ENCODE measurements at regions not wholly inside any gene's neighbourhood (a gene's known extent, or its start where the extent isn't known, plus 50 kb on each side); places are given as distances from the start of the nearest gene placed in this dataset.
"Not testable (repeated sequence)": the region's sequence is repeated elsewhere in the genome, so short reads cannot be mapped to it uniquely, and the experiment has no call there.

DNA sequence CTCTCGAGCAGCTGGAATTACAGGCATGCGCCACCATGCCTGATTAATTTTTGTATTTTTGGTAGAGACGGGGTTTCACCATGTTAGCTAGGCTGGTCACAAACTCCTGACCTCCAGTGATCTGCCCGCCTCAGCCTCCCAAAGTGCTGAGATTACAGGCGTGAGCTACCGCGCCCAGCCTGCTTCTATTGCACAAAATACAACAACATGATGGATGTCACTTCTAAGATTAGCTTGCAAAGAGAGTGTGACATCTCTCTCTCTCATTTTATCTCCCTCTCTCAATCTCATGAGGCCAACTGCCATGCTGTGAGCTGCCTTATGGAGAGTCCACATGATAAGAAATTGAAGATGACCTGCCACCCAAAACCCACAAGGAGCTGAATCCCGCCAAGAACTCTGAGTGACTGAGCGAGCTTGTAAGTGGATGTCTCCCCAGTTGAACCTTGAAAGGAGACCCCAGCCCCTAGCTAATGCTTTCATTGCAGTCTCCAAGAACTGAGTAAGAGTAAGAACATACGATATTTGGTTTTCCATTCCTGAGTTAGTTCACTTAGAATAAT, 458.5 kb downstream of the RBFOX1 start:
- Histone ChIP-seq H3K4me3 (ENCODE audit: low read depth, low read length) (no peak overlapping the region), H3K4me1 (ENCODE audit: control insufficient read depth, insufficient read depth, low read length) (peaks cover 5% of the 10 kb centered on the region; the same call in 1 of the 2 replicates), H3K27me3 (ENCODE audit: control insufficient read depth, insufficient read depth, low read length) (no peaks in the 10 kb centered on the region), H3K9ac (ENCODE audit: low read depth, low read length) (no peak overlapping the region), H3K9me3 (ENCODE audit: control insufficient read depth, insufficient read depth, low read length) (no peaks in the 10 kb centered on the region), H3K27ac (ENCODE audit: low read depth, low read length) (no peak overlapping the region), H3K36me3 (ENCODE audit: control insufficient read depth, insufficient read depth, low read length) (no peaks in the 10 kb centered on the region)

DNA sequence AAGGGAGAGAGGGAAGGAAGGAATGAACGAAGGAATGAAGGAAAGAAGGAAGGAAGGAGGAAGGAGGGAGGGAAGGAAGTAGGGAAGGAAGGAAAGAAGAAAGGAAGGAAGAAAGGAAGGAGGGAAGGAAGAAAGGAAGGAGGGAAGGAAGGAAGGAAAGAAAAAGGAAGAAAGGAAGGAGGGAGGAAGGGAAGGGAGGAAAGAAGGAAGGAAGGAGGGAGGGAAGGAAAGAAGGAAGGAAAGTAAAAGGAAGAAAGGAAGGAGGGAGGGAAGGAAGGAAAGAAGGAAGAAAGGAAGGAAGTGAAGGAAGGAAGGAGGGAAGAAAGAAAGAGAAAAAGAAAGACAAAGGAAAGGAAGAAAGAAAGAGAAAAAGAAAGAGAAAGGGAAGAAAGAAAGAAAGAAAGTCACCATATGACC, 442.4 kb downstream of the RBFOX1 start:
- Histone ChIP-seq H3K9ac (ENCODE audit: low read depth, low read length) (no peak overlapping the region), H3K4me1 (ENCODE audit: control insufficient read depth, insufficient read depth, low read length) (peaks cover 10% of the 10 kb centered on the region), H3K27ac (ENCODE audit: low read depth, low read length) (no peak overlapping the region), H3K4me3 (ENCODE audit: low read depth, low read length) (no peak overlapping the region), H3K36me3 (ENCODE audit: control insufficient read depth, insufficient read depth, low read length) (no peaks in the 10 kb centered on the region), H3K27me3 (ENCODE audit: control insufficient read depth, insufficient read depth, low read length) (no peaks in the 10 kb centered on the region), H3K9me3 (ENCODE audit: control insufficient read depth, insufficient read depth, low read length) (no peaks in the 10 kb centered on the region)

DNA sequence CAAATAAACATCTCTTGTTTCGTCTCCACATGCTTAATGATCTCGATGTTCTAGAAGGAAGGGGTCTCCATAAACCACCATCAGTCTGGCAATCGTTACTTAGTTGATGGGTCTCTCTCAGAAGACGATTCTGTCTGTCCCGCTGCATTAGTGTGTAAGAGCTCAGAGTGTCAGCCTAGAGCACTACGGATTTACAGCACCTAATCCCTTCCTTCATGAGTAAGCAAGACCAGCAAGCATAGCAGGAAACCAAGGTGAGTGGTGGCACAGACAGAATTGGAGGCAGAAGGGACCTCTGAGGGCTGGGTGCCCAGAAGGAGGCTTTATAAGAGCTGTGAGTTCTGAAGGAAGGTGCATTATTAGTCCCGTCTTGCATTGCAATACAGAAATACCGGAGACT, 440.1 kb downstream of the RBFOX1 start:
- no peaks in the 10 kb centered on the region for H3K27me3 ChIP-seq (ENCODE audit: control insufficient read depth, insufficient read depth, low read length)
- H3K27ac ChIP-seq (ENCODE audit: low read depth, low read length): no peak overlapping the region
- no peak overlapping the region for H3K4me3 ChIP-seq (ENCODE audit: low read depth, low read length)
- H3K9me3 ChIP-seq (ENCODE audit: control insufficient read depth, insufficient read depth, low read length): no peaks in the 10 kb centered on the region
- H3K9ac ChIP-seq (ENCODE audit: low read depth, low read length): no peak overlapping the region
- H3K36me3 ChIP-seq (ENCODE audit: control insufficient read depth, insufficient read depth, low read length): no peaks in the 10 kb centered on the region
- H3K4me1 ChIP-seq (ENCODE audit: control insufficient read depth, insufficient read depth, low read length): peaks cover 5% of the 10 kb centered on the region

DNA sequence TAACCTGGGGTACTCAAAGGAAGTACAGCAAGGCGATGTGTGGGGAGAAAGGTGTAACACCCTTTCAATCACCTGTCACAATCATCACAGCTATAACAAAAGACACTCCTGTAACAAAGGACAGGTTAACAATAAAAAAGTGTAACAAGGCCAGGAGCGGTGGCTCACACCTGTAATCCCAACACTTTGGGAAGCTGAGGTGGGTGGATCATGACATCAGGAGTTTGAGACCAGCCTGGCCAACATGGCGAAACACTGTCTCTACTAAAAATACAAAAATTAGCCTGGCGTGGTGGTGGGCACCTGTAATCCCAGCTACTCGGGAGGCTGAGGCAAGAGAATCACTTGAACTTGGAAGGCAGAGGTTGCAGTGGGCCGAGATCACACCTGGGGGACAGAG, 436.4 kb downstream of the RBFOX1 start:
- peaks cover 40% of the 10 kb centered on the region for H3K4me1 ChIP-seq (ENCODE audit: control insufficient read depth, insufficient read depth, low read length)
- H3K27ac ChIP-seq (ENCODE audit: low read depth, low read length); H3K9me3 ChIP-seq (ENCODE audit: control insufficient read depth, insufficient read depth, low read length): not testable (repeated sequence)

DNA sequence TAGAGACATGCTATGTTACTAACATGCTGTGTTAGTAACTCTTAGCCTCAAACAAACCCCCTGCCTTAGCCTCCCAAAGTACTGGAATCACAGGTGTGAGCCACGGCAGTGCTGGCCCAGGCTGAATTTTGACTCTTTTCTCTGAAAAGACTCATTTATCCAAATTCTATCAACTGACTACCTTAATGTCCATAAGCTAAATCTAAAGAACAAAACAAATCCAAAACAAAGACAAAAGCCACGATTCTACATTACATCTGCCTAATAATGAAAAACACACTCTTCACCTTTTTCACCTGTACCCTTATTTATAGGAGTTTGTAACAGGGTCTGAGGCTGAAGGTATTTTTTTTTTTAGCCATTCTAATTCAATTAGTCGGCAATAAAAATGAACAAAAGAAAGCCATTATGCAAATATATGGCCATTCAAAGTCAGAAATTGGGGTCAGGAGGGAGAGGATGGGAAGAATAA, 432.5 kb downstream of the RBFOX1 start:
- peaks cover 64% of the 10 kb centered on the region for H3K4me1 ChIP-seq (ENCODE audit: control insufficient read depth, insufficient read depth, low read length)
- H3K4me3 ChIP-seq (ENCODE audit: low read depth, low read length): no peak overlapping the region
- H3K27ac ChIP-seq (ENCODE audit: low read depth, low read length): peak overlapping the region; percentile 83
- H3K36me3 ChIP-seq (ENCODE audit: control insufficient read depth, insufficient read depth, low read length): no peaks in the 10 kb centered on the region
- H3K9ac ChIP-seq (ENCODE audit: low read depth, low read length): no peak overlapping the region
- no peaks in the 10 kb centered on the region for H3K9me3 ChIP-seq (ENCODE audit: control insufficient read depth, insufficient read depth, low read length)
- no peaks in the 10 kb centered on the region for H3K27me3 ChIP-seq (ENCODE audit: control insufficient read depth, insufficient read depth, low read length)

More for the DNA sequence above, 436.4 kb downstream of the RBFOX1 start:
- not testable (repeated sequence) for H3K4me3 ChIP-seq (ENCODE audit: low read depth, low read length); H3K27me3 ChIP-seq (ENCODE audit: control insufficient read depth, insufficient read depth, low read length); H3K9ac ChIP-seq (ENCODE audit: low read depth, low read length); H3K36me3 ChIP-seq (ENCODE audit: control insufficient read depth, insufficient read depth, low read length)

DNA sequence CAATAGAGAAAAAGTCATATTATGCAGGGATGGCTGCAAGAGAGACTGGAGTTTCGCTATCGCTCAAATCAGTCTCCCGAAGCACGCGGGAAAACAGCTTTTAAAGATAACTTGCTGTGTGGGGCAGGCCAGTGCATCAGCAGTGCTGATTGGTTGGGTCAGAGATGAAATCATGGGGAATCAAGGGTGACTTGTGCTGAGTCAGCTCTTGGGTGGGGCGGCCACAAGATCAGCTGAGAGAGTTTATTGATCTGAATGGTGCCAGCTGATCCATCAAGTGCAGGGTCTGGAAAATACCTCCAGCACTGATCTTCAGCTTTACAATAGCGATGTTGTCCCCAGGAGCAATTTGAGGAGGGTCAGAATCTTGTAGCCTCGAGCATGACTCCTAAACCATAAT, 430.5 kb downstream of the RBFOX1 start:
- Histone ChIP-seq H3K4me3 (ENCODE audit: low read depth, low read length) (no peak overlapping the region), H3K36me3 (ENCODE audit: control insufficient read depth, insufficient read depth, low read length) (no peaks in the 10 kb centered on the region), H3K9me3 (ENCODE audit: control insufficient read depth, insufficient read depth, low read length) (no peaks in the 10 kb centered on the region), H3K27ac (ENCODE audit: low read depth, low read length) (no peak overlapping the region), H3K27me3 (ENCODE audit: control insufficient read depth, insufficient read depth, low read length) (no peaks in the 10 kb centered on the region), H3K9ac (ENCODE audit: low read depth, low read length) (no peak overlapping the region), H3K4me1 (ENCODE audit: control insufficient read depth, insufficient read depth, low read length) (peaks cover 70% of the 10 kb centered on the region)

Data from HUES48 (cell line).